ENCODE measurements at regions not wholly inside any gene's neighbourhood (a gene's known extent, or its start where the extent isn't known, plus 50 kb on each side); places are given as distances from the start of the nearest gene placed in this dataset.

DNA sequence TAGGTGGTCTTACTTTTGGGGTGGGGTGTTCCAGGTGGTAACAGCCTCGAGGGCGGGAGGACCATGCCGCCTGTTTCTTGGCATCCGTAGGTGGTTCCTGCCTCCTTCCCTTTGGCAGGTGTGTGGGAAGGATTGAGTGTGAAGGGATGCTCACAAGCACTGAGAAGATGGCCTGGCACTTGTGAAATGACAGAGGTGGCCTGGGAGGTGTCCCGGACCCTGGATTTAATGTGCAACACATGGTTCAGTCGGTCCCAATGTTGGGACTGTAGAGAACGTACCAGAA is 165.8 kb upstream of the FOXF1 start:
- TF ChIP-seq MYC (IDR thresholded peaks at IDR 0.05; ENCODE audit: low read depth, low read length), result no peak
- TF ChIP-seq, protein P1, sequence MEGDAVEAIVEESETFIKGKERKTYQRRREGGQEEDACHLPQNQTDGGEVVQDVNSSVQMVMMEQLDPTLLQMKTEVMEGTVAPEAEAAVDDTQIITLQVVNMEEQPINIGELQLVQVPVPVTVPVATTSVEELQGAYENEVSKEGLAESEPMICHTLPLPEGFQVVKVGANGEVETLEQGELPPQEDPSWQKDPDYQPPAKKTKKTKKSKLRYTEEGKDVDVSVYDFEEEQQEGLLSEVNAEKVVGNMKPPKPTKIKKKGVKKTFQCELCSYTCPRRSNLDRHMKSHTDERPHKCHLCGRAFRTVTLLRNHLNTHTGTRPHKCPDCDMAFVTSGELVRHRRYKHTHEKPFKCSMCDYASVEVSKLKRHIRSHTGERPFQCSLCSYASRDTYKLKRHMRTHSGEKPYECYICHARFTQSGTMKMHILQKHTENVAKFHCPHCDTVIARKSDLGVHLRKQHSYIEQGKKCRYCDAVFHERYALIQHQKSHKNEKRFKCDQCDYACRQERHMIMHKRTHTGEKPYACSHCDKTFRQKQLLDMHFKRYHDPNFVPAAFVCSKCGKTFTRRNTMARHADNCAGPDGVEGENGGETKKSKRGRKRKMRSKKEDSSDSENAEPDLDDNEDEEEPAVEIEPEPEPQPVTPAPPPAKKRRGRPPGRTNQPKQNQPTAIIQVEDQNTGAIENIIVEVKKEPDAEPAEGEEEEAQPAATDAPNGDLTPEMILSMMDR (IDR thresholded peaks at IDR 0.05; ENCODE audit: low read depth, low read length), result no peak
- TF ChIP-seq POLR2A (IDR thresholded peaks at IDR 0.05; ENCODE audit: extremely low read depth, insufficient read length), result no peak
- TF ChIP-seq, protein P2, sequence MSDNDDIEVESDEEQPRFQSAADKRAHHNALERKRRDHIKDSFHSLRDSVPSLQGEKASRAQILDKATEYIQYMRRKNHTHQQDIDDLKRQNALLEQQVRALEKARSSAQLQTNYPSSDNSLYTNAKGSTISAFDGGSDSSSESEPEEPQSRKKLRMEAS (IDR thresholded peaks at IDR 0.05; ENCODE audit: low read depth, low read length), result no peak
